Mucosa of descending colon (tissue), 3 donors: ENCODE measurements at regions not wholly inside any gene's neighbourhood (a gene's known extent, or its start where the extent isn't known, plus 50 kb on each side); places are given as distances from the start of the nearest gene placed in this dataset.

Experiments
- ATAC-seq: fragments of 200-7000 bp; cut with Tn5 transposase; one replicate; pipeline ENCODE4 v1.9.1; 2020; ENCODE audit warnings: mild to moderate bottlenecking, moderate library complexity
- DNase-seq, 3 donors: peaks; one replicate each; pipeline ENCODE4 v3.0.0-alpha.2; 2020
- H3K36me3 ChIP-seq: fragments of 200-600 bp; one replicate; pipeline ENCODE4 v1.8.0; 2021; ENCODE audit warnings: low read depth, mild to moderate bottlenecking
- H3K4me1 ChIP-seq: fragments of 200-600 bp; one replicate; pipeline ENCODE4 v1.8.0; 2021; ENCODE audit warnings: low read depth, mild to moderate bottlenecking
- H3K4me3 ChIP-seq: fragments of 200-600 bp; one replicate; pipeline ENCODE4 v1.8.0; 2021; ENCODE audit warnings: mild to moderate bottlenecking
- H3K9me3 ChIP-seq: fragments of 200-600 bp; one replicate; pipeline ENCODE4 v1.8.0; 2021; ENCODE audit warnings: mild to moderate bottlenecking
- intact Hi-C, 2 donors: fragments of 100-400 bp; cut with DNase I in 1 of 2; cut with micrococcal nuclease in 1 of 2; formaldehyde crosslinking; loops; one replicate each; pipeline versions ENCODE4 v1.11.0 to v1.11.1; 2022; cut with DNase I, micrococcal nuclease
- TF ChIP-seq, protein P1 (sequence below): fragments of 200-600 bp; IDR thresholded peaks from one replicate; pipeline ENCODE4 v1.8.0; 2022; ENCODE audit warnings: antibody characterized with exemption, mild to moderate bottlenecking
- donor health status: DM: no; HTN: no; CAD: no; lungs with moderate emphysema.
- donor health status: DM: no; HTN: no; CAD: no.
- donor health status: DM: no; HTN: yes; CAD: no.

DNA sequence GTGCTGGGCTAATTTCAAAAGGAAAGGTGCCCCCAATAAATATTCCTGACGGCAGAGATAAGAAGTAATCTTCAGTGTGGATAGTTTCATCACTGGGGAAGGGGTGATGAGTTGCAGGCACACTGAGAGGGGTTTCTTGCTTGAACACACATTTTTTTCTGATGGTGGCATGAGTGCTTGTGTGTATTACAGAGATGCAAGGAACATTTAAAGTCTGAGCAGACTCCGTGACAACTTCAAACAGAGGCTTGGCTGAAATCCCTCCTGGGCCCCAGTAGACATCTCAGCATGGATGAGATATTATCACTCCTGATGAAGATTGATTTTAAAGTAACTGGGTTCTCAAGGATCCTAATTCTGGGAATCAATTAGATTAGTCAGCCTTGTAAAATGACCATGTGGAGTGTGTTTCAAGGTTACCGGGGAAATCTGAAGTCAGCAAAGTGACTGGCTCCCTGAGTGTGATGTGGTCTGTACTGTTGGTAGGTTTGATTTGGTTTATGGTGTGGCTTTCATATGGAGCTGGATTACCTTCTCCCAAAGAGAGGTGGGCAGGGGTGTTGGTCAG, 435.8 kb upstream of the EEF2KMT start:
- Histone ChIP-seq H3K4me1 (no peaks in the 10 kb centered on the region), H3K9me3 (peaks cover 5% of the 10 kb centered on the region), H3K4me3 (no peak overlapping the region), H3K36me3 (no peaks in the 10 kb centered on the region)
- ATAC-seq (no peak), DNase-seq (no peak)
- intact Hi-C loops = no loop called here
- TF ChIP-seq, protein P1, sequence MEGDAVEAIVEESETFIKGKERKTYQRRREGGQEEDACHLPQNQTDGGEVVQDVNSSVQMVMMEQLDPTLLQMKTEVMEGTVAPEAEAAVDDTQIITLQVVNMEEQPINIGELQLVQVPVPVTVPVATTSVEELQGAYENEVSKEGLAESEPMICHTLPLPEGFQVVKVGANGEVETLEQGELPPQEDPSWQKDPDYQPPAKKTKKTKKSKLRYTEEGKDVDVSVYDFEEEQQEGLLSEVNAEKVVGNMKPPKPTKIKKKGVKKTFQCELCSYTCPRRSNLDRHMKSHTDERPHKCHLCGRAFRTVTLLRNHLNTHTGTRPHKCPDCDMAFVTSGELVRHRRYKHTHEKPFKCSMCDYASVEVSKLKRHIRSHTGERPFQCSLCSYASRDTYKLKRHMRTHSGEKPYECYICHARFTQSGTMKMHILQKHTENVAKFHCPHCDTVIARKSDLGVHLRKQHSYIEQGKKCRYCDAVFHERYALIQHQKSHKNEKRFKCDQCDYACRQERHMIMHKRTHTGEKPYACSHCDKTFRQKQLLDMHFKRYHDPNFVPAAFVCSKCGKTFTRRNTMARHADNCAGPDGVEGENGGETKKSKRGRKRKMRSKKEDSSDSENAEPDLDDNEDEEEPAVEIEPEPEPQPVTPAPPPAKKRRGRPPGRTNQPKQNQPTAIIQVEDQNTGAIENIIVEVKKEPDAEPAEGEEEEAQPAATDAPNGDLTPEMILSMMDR = no peak

- ATAC-seq = no peak
- H3K36me3 ChIP-seq = no peaks in the 10 kb centered on the region
- no peak for DNase-seq
- no peaks in the 10 kb centered on the region for H3K4me1 ChIP-seq
- TF ChIP-seq, protein P1 = no peak
- no peaks in the 10 kb centered on the region for H3K9me3 ChIP-seq
- no peak overlapping the region for H3K4me3 ChIP-seq
- intact Hi-C loops = no loop called here
Observed at GRCh38 chr16:5527817-5528216, 430.2 kb upstream of the EEF2KMT start.

GRCh38 chr16:5526826-5527225, 429.2 kb upstream of the EEF2KMT start:
- ATAC-seq (no peak), DNase-seq (no peak)
- H3K9me3 ChIP-seq = no peaks in the 10 kb centered on the region
- no peaks in the 10 kb centered on the region for H3K36me3 ChIP-seq
- TF ChIP-seq, protein P1 = no peak
- intact Hi-C loops = no loop called here
- H3K4me3 ChIP-seq = no peak overlapping the region
- H3K4me1 ChIP-seq = no peaks in the 10 kb centered on the region

DNA sequence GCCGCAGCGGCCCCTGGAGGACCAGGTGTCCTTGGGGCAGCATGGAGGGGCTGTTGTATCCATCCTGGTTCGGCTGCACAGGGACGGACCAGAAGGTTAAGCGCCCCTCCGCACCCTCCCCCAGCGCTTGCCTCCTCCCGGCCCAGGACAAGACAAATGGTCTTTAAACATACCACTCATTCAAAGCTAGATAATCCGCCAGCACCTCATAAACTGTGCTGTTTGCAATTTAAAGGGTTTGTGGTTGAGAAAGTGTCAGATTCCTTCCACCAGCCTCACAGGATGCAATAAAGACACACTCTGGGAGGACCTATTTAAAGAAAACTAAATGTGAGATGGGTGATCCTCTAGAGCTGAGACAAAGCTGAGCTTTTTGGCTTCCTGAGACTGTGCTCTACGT, 426.2 kb upstream of the EEF2KMT start:
- ATAC-seq (no peak), DNase-seq (no peak)
- H3K4me1 ChIP-seq = no peaks in the 10 kb centered on the region
- H3K9me3 ChIP-seq = no peaks in the 10 kb centered on the region
- H3K36me3 ChIP-seq = no peaks in the 10 kb centered on the region
- intact Hi-C loops = no loop called here
- TF ChIP-seq, protein P1 = no peak
- H3K4me3 ChIP-seq = no peak overlapping the region

DNA sequence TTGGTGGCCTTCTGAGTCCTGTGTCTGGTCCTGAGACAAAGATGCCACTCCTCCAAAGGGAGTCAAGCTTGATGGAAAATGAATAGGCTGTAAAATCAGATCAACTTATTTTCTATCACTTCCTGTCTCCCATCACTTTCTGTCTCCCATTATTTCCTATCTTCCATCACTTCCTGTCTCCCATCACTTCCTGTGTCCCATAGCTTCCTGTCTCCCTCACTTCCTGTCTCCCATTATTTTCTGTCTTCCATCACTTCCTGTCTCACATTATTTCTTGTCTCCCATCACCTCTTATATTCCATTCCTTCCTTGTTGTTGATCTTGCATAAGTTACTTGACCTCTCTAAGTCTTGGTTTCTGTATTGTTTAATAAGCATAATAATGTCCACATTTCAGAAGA, 418.5 kb upstream of the EEF2KMT start:
- Histone ChIP-seq H3K4me1 (no peaks in the 10 kb centered on the region), H3K4me3 (no peak overlapping the region), H3K9me3 (no peaks in the 10 kb centered on the region), H3K36me3 (no peaks in the 10 kb centered on the region)
- TF ChIP-seq, protein P1 = no peak
- intact Hi-C loops = no loop called here
- ATAC-seq (no peak), DNase-seq (no peak)

DNA sequence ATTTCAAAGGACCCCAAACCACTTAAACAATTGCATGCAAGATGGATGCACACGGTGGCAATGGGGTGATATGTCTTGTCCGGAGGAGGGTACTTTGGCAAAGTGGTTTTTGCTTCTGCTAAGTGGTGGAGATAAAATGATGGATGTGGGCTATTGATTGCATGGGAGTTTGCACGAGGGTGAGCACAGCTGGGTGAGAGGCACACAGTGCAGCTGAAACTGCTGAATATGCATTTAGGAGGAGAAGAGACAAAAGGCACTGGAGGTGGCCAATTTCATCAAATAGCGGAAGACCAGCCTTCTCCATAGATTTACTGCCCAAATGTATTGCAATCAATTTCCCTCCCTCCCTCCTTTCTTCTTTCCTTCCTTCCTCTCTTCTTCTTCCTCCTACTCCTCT, 414.4 kb upstream of the EEF2KMT start:
- Histone ChIP-seq H3K9me3 (no peaks in the 10 kb centered on the region), H3K4me1 (no peaks in the 10 kb centered on the region), H3K36me3 (no peaks in the 10 kb centered on the region), H3K4me3 (no peak overlapping the region)
- intact Hi-C loops = no loop called here
- DNase-seq (no peak), ATAC-seq (no peak)
- TF ChIP-seq, protein P1 = no peak
